NT2/D1 (cell line): ENCODE measurements at regions not wholly inside any gene's neighbourhood (a gene's known extent, or its start where the extent isn't known, plus 50 kb on each side); places are given as distances from the start of the nearest gene placed in this dataset.

ENCODE experiments used
- YY1 ChIP-seq: IDR thresholded peaks from 2 replicates; pipeline ENCODE4 v1.6.1; 2011; ENCODE audit not compliant: insufficient read length, insufficient read depth
- ZNF274 ChIP-seq: IDR thresholded peaks from 2 replicates; pipeline ENCODE4 v1.6.1; 2011; ENCODE audit warnings: mild to moderate bottlenecking, low read depth, low read length

- no peak for TF ChIP-seq YY1
- no peak for TF ChIP-seq ZNF274
Measured at GRCh38 chr4:137198791-137199190, 333.5 kb downstream of the PCDH18 start.
